ENCODE measurements at regions not wholly inside any gene's neighbourhood (a gene's known extent, or its start where the extent isn't known, plus 50 kb on each side); places are given as distances from the start of the nearest gene placed in this dataset.
"Not testable (repeated sequence)": the region's sequence is repeated elsewhere in the genome, so short reads cannot be mapped to it uniquely, and the experiment has no call there.

DNA sequence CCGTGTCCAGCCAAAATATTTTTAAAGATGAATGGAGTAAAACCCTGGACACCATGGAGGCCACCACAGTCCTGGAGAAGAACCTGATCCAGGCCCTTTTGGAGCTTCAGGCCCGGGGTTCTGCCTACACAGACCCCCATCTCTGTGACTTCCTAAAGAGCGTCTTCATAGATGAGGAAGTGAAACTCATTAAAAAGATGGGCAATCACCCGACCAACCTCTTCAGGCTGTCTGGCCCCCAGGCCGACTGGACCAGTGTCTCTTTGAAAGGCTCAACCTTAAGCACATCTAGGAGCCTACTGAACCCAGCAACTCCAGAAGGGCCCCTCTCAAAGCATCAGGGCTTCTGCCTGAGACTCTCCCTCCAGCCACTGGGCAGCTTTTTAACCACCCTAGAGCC, 107.9 kb upstream of the FAM174B start:
- no peak for DNase-seq (ENCODE audit: low spot score)

DNA sequence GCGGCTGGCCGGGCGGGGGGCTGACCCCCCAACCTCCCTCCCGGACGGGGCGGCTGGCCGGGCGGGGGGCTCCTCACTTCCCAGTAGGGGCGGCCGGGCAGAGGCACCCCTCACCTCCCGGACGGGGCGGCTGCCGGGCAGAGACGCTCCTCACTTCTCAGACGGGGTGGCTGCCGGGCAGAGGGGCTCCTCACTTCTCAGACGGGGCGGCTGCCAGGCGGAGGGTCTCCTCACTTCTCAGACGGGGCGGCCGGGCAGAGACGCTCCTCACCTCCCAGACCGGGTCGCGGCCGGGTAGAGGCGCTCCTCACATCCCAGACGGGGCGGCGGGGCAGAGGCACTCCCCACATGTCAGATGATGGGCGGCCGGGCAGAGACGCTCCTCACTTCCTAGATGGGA, 112.6 kb upstream of the FAM174B start:
- DNase-seq (ENCODE audit: low spot score): not testable (repeated sequence)

GRCh38 chr15:92770641-92771040, 115.1 kb upstream of the FAM174B start:
- no peak for DNase-seq (ENCODE audit: low spot score)

DNA sequence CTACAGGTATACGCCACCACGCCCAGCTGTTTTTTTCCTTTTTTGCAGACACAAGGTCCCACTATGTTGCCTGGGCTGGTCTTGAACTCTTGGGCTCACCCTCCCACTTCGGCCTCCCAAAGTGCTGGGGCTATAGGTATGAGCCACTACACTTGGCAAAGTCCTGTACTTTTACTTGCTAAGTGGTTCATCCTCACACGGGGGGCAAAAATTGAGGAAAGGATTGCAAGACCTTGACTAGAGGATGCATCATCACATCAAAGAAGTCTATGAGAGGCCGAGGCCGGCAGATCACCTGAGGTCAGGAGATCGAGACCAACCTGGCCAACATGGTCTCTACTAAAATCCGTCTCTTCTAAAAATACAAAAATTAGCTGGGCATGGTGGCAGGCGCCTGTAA, 116.5 kb upstream of the FAM174B start:
- DNase-seq (ENCODE audit: low spot score): no peak

DNA sequence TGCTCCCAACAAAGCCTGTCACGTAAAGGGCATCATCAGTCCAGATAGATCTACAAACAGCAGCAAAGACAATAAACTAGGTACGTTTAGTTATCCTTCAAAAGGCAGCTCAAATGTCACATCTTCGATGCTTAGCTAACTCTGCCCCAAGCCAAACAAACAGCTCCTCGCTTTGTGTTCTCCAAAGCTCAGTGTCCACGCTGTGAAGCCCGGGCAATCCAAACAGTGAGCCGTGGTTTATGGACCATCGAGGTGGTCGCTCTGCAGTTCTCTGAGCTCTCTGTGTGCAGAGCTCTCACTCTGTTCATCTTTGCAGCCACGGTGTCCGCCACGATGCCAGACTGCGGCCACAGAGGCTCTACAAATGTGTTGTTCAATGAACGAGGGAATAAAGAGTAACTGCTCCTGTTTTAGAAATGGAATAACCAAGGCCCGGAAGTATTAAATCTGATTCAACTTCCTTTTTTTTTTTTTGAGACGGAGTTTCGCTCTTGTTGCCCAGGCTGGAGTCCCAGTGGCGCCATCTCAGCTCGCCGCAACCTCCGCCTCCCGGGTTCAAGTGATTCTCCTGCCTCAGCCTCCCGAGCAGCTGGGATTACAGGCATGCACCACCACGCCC, 117.2 kb upstream of the FAM174B start:
- DNase-seq (ENCODE audit: low spot score): no peak

DNA sequence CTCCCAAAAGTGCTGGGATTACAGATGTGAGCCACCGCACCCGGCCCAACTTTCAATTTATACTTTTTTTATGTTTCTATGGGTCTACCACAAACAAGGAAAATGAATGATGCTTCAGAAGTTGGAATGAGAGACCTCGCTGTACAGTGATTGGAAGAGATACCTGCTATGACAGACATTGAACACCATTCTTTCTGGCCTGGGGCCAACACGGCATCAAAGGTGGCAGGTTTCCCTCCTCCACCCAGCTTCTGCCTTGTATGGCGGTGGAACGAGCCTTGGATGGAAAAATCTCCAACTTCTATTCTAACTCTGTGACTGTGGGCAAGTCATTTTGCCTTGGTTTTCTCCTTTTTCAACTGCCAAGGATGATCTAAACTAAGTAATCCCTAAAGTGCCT, 117.8 kb upstream of the FAM174B start:
- no peak for DNase-seq (ENCODE audit: low spot score)

GRCh38 chr15:92779874-92780273, 120.2 kb upstream of the CHD2 start:
- no peak for DNase-seq (ENCODE audit: low spot score)

DNA sequence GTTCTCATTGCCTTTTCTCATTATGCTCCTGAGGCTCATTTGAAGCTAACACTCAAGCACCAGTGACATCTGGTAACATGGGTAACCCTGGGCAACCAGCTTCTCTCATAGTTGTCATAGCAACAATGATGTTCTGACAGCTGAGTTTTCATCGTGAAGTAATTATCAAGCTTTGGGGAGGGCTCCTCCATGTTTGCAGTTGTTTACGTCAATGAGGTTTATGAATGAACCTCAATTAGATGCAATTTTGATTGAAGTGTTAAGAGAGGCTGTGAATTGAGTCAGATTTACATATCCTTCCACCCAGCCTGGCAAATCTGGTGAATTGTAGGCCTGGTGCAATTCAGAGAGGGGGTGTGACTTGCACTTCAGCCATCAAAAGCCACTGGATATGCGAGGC, 119.3 kb upstream of the CHD2 start:
- no peak for DNase-seq (ENCODE audit: low spot score)

GRCh38 chr15:92781925-92782453, 118.1 kb upstream of the CHD2 start:
- no peak for DNase-seq (ENCODE audit: low spot score)

- no peak for DNase-seq (ENCODE audit: low spot score)
Measured at GRCh38 chr15:92787116-92787515, 113.0 kb upstream of the CHD2 start.

- DNase-seq (ENCODE audit: low spot score): no peak
Measured at GRCh38 chr15:92788196-92788595, 111.9 kb upstream of the CHD2 start.

DNA sequence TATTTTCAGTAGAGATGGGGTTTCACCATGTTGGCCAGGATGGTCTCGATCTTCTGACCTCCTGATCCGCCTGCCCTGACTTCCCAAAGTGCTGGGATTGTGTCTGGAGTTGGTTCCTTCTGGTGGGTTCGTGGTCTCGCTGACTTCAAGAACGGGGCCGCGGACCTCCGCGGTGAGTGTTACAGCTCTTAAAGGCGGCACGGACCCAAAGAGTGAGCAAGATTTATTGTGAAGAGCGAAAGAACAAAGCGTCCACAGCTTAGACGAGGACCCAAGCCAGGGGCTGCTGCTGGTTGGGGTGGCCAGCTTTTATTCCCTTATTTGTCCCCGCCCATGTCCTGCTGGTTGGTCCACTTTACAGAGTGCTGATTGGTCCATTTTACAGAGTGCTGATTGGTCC, 111.3 kb upstream of the CHD2 start:
- not testable (repeated sequence) for DNase-seq (ENCODE audit: low spot score)

DNA sequence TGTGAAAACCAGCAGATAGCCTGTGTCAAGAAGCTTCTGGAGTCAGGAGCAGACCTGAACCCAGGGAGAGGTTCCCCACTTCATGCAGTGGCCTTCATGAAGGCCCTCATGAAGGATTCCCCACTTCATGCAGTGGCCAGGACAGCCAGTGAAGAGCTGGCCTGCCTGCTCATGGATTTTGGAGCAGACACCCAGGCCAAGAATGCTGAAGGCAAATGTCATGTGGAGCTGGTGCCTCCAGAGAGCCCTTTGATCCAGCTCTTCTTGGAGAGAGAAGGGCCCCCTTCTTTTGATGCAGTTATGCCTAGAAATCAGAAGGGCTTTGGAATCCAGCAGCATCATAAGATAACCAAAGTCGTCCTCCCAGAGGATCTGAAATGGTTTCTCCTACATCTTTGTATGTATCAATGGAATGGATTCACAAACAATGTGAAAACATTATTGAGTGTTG, 103.9 kb upstream of the CHD2 start:
- no peak for DNase-seq (ENCODE audit: low spot score)

- DNase-seq (ENCODE audit: low spot score): peak; percentile 71
Measured at GRCh38 chr15:92797168-92798052, 102.7 kb upstream of the CHD2 start.

GRCh38 chr15:92800013-92800412, 100.1 kb upstream of the CHD2 start:
- DNase-seq (ENCODE audit: low spot score): no peak

DNA sequence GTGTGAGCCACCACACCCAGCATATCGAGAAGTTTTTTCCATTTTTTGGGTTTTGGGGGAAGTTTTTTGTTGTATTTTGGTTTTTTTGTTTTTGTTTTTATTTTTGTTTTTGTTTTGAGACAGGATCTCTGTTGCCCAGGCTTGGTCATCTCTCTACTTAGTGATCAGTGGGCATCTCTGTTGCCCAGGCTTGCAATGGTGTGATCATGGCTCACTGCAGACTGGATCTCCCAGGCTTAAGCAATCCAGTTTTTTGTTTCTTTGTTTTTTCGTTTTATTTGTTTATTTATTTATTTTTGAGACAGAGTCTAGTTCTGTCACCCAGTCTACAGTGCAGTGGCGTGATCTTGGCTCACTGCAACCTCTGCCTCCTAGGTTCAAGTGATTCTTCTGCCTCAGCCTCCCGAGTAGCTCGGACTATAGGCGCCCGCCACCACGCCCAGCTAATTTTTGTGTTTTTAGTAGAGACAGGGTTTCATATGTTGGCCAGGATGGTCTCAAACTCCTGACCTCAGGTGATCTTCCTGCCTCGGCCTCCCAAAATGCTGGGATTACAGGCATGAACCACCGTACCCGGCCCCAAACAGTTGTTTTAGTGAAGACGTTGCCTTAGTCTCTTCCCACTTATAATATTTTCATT, 99.6 kb upstream of the CHD2 start:
- not testable (repeated sequence) for DNase-seq (ENCODE audit: low spot score)

DNA sequence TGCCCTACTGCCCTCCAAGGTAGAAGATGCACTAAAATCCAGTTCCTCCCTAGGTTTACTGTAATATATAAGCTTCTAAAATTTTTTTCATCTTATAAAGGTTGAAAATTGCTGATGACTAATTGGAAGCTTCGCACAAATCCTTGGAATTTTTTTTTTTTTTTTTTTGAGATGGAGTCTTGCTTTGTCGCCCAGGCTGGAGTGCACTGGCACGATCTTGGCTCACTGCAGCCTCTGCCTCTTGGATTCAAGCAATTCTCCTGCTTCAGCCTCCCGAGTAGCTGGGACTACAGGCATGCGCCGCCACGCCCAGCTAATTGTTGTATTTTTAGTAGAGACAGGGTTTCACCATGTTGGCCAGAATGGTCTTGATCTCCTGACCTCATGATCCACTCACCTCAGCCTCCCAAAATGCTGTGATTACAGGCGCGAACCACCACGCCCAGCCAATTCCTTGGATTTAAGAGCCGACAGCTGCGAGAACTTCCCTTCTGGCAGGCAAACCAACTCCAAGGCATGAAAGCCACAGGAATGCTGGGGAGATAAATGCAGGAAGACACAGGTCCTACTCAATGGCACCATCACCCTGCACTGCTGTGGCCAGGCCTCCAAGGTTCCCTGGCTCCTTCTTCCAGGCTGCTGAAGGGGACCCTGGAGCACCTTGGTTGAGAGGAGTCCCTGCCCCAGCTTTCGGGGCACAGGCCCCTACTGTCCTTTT, 98.9 kb upstream of the CHD2 start:
- DNase-seq (ENCODE audit: low spot score): peak; percentile 92

DNA sequence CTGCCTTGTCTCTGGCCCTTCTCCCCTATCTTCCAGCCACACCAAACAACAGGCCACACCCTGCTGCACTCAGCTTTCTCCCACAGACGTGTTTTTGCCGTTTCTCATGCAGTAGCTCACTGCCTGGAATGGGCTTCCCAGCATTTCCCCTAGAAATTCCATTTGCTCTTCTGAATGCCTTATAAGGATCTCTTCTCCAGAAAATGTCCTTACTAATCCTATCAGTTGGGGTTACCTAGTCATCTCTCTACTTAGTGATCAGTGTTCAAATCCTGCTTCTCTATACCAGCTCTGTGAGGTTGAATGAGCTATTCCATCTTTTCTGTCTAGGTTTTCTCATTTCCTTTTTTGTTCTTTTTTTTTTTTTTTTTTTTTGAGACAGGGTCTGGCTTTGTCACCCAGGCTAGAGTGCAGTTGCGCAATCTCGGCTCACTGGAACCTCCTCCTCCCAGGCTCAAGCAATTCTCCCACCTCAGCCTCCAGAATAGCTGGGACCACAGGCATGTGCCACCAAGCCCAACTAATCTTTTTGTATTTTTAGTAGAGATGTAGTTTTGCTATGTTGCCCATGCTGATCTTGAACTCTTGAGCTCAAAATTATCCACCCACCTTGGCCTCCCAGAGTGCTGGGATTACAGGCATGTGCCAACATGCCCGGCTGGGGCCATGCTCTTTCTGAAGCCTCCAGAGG, 98.2 kb upstream of the CHD2 start:
- peak; percentile 80 for DNase-seq (ENCODE audit: low spot score)

GRCh38 chr15:92803536-92803851, 96.6 kb upstream of the CHD2 start:
- DNase-seq (ENCODE audit: low spot score): no peak

- DNase-seq (ENCODE audit: low spot score): peak; percentile 99
Measured at GRCh38 chr15:92803852-92804609, 96.1 kb upstream of the CHD2 start.

GRCh38 chr15:92804610-92804936, 95.6 kb upstream of the CHD2 start:
- not testable (repeated sequence) for DNase-seq (ENCODE audit: low spot score)

All from H4 (cell line).